HPDE6-E6E7 (cell line): ENCODE measurements at regions not wholly inside any gene's neighbourhood (a gene's known extent, or its start where the extent isn't known, plus 50 kb on each side); places are given as distances from the start of the nearest gene placed in this dataset.
"Not testable (repeated sequence)": the region's sequence is repeated elsewhere in the genome, so short reads cannot be mapped to it uniquely, and the experiment has no call there.

Source experiments
- DNase-seq: peaks from one replicate; pipeline ENCODE4 v3.0.0; 2011; ENCODE audit warnings: missing footprints; ENCODE audit errors: extremely low spot score

DNA sequence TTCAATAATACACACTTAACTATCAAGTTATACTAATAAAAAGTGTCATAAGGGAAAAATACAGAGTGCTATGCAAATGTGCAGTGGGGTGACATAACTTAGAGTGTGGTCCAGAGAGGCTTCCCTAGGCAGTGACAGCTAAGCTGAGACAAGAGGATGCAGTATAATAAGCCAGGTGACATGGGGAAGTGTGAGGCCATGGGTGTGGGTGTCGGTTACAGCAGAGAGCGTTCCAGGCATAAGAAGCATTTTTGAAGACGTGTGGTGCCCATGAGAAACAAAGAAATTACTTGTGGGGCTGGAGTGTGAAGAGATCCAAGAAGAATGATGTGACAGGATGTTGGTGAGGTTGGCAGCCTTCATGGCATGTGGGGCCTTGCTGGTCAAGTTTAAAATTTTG lies 78.1 kb upstream of the PICALM start:
- no peak for DNase-seq

DNA sequence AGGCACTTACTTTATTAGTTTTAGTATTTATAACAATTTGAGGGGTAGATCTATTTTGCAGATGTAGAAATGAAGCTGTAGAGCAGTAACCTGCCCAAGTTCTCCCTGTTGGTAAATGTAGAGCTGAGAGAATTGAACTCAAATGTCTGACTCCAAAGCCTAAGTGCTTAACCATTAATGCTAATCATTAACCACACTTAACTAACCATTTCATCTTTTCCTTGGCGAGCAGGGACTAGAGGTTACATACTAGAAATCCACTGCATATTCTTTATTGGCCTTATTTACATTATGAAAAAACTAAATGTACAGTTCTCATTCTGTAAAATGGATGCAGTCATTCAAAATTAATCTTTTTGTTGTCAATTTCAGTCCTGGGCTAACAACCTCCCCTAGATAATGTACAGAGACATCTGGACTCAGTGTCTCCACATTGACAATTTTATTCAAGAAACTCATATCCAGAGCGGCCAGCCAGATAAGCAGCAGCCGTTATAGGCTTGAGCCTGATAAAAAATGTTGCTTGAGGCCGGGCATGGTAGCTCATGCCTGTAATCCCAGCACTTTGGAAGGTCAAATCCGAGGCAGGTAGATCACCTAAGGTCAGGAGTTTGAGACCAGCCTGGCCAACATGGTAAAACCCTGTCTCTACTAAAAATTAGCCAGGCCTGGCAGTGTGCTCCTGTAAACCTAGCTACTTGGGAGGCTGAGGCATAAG lies 76.7 kb upstream of the PICALM start:
- no peak for DNase-seq

DNA sequence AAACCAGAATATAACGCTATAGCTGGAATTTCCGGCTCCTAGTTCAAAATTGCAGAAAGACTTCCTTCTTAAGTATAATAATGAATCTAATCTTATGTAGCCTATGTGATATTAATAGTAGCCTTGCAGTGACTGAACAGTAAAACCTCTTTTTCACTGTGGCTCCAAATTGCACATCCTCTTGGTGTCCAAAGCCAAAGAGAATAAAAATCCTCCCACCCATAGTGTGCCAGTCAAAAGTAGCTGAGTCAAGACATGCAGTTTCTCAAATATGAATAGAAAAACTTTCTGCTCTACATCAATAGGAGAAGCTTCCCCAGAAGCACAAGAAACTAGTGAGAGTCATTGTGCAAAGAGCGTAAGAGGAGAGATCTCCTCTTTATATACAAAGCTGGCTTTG lies 76.0 kb upstream of the PICALM start:
- no peak for DNase-seq

DNA sequence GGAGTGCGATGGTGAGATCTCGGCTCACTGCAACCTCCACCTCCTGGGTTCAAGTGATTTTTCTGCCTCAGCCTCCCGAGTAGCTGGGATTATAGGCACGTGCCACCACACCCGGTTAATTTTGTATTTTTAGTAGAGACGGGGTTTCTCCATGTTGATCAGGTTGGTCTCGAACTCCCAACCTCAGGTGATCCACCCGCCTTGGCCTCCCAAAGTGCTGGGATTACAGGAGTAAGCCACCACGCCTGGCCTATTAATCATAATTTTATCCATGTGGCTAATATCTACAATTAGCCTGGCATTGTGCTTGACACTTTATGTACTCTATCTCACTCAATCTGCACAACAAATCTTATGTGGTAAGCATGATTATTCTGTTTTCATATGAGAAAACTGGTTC lies 75.2 kb upstream of the PICALM start:
- DNase-seq: not testable (repeated sequence)

DNA sequence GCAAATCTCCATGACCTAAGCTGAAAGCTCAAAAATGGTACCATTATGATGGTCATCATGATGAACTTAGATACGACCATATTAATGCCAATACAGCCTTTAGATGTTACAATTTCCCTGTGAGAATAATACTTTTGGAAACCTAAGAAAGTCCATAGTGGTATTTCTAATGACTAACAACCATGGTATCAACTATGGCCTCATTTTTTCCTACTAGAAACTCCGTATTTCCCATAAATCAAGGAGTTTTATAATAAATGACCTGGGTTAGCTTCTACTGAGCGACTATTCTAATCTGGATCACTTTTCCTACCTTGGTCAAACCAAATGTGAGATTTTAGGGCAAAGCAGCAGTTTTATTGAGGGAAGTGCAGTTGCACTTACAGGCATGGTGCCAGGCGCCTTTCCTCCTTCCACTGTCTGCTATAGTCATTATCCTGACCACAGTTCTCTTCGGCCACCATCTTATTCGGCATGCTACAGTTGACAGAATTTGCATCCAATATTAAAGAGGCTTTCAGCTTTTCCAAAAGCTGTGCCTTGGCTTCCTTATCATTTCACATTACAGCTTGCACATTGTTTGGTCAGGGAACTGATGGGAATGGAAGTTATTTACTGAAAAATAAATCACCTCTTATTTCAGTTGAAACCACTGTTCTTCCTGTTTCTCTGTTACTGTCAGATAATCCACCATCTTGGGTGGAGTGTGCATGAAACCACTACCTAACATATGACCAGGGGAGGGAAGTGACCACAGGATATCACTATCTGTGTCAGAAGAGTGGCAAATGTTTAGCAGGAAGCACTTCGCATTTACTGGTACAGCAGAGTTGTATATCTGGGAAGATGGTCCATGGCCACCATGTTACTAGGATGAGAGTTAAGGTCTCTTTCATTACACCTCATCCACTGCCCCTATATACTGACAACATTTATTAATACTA lies 74.5 kb upstream of the PICALM start:
- DNase-seq: no peak

DNA sequence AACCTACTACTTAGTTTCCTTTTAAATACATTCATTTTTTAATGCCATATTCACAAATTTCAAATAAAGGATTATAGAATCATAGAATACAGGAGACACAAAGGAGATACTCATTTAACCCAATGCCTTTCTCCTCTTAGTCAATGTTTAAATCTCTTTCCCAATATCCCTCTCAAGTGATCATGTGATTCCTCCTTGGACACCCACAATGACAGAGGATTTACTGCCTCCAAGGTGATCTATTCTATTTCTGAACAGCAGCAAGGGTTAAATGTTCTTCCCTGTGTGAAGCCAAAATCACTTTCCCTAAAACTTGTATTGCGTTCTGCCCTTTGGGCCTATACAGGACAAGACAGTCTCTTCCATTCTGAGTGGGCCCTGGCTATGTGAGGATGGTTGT lies 73.3 kb upstream of the PICALM start:
- DNase-seq: no peak

DNA sequence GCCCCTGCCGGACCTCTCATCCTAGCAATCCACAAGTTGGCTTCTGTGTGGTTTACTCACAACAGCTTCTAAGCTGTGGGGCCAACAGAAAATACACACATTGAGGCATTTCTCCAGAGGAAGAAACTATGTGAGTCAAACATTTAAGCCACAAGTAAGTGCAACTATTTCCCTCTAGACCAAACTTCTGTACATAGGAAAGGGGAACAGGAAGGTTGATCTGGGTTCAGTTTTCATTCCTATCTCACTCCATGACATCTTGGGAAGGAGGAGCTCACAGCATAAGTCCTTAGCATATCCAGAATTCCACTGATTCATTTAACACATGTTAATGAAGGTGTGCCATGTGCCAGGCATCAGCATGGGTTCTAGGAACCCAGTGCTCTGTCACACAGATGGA lies 72.8 kb upstream of the PICALM start:
- no peak for DNase-seq

DNA sequence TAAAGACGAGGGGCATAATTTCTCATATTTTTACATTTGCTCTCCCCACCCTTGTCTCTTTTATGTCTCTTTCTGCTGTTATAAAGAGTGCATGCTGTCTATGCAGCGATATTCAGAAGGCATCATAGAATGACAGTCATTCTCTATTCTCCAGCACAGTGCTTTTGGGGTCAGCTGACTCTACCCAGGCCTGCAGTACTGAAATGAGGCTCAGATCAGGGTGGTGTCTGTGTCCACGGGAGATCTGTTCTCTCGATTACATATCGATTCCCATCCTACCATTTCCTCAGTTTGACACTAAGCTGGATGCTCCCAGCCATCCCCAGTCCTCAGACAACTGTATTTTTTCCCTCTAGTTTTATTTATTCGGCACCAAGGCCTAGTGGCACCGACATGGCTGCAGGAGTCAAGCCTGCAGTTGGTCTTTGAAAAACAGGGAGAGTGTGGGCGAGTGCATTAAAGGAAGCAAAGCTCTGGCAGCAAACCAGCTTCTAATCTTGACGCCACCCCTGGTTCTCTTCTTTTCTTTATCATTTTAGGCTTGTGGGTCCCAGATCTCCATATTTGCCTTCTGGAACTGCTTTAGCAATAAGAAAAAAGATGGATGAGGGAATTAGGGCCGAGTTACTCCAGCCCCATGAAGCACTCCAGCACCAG lies 71.6 kb upstream of the PICALM start:
- no peak for DNase-seq

DNA sequence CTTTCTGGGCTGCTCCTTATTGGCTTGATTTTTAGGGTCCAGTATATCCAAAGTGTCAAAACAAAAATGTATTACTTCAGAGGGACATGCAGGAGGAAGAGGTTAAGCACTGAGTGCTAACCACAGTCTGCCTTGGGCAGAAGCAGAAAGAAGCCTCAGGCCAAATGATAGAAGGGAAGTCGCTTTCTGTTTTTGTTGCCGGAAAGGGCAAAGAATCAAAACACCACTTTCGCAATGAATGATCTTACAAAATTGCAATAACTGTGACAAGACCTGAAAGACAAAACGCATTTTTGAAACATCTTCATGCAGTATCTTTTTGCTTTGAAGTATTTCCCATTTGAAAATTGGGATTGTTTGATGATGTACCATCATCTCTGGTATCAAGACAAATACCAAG lies 70.1 kb upstream of the PICALM start:
- no peak for DNase-seq

DNA sequence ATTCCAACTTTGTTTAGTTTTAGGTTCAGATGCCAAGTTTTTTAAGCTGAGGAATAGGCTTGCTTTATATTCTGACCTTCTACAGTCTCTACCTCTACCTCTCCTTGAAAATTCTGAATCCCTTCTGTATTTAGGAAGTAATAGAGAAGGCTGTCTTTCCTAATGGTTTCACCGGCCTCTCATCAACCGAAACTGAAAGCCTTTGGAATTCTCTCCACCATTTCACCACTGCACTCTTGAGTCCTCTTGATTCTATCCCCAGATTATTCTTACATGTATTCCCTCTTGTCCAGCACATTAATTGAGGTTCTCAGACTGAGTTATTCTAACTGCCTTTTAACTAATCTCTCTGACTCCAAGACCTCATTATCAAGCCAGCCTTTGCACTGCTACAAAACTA lies 67.7 kb upstream of the PICALM start:
- DNase-seq: no peak

DNA sequence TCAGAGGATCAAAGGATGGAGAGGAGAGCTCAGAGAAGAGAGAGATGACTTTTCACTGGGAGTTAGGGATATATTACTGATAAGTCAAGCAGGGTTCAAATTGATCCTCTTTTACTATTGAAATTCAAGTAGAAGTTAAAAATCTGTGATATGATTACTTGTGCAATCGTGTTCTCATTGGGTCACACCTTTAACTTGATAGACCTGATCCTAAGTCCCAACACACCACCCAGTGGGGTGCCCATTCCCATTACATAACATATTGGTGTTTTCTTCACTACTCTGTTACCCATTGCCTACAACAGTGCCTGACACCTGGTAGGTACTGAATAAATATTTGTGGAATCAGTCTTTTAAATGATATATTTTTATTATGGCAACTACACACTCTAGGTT lies 66.4 kb upstream of the PICALM start:
- DNase-seq: no peak

DNA sequence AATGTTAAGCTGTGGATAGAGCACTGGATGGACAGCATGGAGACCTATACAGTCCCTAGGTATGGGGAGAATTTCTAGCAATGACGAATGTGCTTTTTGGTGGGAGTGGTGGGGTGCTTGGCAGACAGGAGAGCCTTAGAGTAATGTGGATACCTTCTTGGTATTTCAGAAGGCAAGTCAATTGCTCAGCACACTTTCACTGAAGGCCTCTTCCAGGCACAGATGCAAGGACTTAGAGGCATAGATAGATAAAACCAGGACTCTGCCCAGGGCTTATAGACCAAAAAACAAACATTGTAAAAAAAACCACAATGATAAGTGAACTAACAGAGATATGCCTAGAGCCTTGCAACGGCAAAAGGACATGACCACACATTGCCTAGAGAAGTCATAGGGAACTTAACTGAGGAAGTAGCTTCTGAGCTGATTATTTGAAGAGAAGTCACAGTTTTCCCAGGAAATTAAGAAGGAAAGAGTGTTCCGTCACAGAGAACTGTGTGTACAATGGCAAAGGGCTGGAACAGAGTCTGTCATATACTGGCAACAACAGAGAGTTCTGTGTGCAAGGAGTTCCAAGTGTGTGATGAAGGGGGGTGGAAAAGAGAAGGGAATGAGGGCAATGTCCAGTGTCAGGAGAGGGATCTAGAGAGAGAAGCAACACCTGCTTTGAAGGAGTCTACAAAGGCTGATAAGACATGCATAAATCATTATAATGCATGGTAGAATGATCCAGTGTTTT lies 65.9 kb upstream of the PICALM start:
- DNase-seq: no peak

DNA sequence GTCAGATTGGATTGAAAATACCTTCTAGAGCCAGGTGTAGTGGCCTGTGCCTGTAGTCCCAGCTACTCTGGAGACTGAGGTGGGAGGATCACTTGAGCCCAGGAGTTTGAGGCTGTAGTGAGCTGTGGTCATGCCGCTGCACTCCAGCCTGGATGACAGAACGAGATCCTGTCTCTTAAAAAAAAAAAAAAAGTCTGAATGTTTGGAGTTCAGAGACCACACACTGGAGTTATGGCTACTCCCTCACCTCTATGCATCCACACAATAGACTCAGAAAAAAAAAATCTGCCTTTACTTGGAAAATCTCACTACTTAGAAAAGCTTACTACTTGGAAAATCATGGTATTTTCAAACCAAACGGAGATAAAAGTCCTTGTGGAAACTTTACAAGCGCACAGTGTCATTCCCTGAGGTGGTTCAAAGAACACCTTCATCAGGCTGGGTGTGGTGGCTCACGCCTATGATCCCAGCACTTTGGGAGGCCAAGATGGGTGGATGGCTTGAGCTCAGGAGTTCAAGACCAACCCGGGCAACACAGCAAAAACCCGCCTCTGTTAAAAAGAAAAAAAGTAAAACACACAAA lies 63.9 kb upstream of the PICALM start:
- no peak for DNase-seq

DNA sequence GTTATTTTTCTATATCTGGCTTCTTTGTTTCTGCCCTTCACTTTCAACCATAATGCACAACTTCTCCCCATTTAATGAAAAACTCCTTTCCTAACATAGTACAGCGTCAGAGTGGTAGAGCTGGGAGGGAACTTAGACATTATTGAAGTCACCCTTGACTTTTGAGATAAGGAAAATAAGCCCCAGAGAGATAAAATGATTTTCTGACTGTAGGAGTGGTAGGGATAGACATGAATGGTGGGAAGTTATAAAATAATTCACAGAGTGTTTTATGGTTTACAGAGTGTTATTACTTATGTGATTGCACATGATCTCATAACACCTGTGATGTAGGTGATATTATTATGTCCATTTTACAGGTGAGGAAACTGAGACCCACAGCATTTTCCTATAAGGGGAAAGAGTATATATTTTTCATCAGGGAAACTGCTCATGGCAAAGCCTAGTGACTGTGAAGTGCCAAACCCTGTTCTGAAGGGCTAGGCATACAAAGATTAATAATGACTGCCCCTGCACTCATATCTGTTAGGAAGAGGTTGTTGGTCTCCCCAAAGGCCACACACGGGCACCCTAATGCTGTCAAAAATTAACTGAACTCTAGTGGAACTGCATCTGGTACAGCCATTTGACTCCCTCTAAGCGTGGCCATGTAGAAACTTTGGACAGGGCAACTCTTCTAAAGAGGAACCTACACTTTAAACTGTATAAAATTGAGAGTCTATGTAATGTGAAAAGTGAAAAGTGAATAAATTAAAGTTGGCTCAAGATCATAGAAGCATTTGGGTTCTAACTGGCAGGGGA lies 61.1 kb upstream of the PICALM start:
- DNase-seq: no peak

DNA sequence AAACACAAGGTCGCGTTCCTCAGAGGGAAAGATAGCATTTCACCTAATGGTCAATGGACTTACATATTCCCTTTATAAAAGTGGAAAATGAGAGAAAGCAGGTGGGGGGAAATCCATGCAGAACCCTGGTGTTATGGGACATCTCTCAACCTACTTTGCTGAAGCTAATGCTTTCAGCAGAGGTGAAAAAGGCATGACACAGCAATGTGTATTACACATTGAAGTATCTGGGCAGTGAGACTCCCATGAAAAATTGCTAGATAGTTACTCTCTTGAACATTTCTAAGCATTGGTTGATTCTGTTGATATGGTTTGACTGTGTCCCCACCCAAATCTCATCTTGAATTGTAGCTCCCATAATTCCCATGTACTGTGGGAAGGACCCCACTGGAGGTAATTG lies 60.0 kb upstream of the PICALM start:
- DNase-seq: no peak

DNA sequence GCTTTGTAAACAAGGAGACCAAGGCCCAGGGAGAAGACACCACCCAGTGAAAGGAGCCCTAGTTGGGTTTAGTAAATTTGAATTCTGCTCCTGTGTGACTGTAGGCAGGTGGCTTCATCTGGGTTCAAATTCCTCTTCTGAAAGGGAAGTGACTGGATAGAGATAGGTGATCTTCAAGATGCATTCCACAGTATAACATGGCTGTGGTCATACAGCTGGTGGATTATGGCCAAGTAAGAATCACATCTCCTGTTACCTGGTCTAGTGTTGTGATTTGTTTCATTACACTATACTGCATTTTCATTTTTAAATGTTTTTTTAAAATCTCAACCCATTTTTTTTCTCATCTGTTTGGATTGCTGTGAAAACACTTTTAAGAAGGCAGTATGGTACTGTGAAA lies 58.0 kb upstream of the PICALM start:
- DNase-seq: no peak

DNA sequence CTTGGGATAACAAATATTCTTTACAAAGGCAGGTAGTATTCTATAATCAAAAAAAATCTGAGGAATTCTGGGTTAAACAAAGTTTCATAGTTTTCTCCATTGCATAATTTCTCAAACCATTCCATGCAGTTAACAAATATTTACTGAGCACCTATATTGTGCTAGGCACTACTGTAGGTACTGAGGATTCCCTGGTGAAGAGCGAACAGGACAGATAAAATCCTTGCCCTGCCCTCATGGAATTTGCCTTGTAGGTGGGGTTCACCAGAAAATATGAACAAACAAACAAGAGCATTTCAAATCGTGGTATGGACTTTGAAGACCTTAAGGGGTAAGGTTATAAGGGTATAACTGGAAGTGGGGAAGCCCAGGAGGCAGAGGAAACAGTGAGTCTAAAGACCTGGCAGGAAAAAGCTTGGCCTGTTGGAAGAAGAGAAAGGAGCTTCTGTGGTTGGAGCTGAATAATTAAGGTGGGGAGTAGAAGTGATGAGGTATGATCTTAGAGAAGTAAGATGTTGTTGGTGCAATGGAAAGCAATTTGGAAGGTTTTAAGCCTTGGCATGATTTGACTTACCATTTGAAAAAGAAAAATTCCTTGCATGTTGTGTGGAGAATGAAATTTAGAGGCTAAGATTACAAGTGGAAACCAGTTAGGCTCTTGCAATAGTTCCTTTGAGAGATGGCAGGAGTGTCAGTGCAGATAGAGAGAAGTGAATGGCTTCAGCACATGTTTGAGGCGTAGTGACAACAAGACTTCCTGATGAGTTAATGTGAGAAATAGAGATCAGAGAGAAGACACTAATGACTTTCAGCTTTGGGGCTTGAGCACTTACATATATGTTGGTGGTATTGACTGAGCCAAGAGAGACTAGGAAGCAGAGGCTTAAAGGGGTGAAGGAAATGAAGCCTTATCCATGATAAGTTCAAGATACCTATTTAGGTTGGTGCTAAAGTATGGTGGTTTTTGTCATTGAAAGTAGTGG lies 55.7 kb upstream of the PICALM start:
- no peak for DNase-seq

DNA sequence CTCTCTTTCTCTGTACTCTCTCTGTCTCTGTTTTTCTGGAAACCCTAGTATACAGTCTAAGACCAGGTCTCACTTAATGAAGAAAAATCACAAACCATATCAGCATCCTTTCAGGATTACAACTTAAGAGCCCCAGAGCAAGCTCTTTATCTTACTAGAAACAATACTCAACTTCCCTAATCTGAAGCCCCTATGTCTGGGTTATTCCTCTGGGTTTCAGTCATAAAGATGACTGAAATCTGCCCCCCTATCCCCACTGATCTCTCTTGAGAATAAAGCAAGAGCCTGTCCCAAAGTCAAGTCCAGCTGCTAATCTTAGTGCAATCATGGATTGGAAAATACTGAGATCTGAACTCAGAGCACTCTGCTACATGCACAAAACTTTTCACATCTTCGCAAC lies 53.9 kb upstream of the PICALM start:
- no peak for DNase-seq

DNA sequence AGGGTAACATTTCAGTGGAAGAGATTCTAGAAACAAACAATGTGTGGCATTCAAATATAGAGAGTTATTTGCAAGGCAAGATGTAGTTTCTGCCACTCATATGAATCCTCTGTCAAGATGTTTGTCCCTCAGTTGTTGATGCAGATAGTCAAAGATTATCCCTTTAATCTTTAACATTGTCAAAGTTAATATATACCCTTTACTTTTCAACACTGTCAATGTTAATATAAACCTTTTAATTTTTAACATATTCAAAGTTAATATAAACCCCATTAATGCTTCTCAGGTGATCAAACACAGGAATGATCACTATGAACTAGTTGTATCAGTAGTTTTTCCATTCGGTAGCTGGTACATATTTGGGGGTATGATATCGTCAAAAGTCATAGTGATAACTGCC lies 51.9 kb upstream of the PICALM start:
- DNase-seq: no peak

DNA sequence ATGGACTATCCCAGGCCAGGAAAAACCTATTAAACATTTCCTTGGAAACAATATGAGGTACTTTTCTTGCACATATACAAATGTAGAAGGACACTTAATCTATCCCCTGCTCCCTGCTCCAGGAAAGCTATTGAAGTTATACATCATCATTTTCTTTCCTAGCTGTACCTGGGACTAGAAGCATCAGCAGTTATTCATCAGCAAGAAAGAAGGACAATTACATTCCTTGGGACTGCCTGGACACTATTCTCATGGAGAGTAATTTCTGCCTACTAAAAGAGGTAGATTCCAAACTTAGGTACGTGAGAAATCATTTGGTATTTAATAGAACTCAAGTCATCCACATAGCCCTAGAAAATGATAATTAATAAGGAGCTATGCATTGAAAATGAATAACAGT lies 51.0 kb upstream of the PICALM start:
- DNase-seq: no peak
